CD4-positive, alpha-beta T cell treated with Interferon gamma for 1 hour (primary cell): ENCODE measurements at regions not wholly inside any gene's neighbourhood (a gene's known extent, or its start where the extent isn't known, plus 50 kb on each side); places are given as distances from the start of the nearest gene placed in this dataset.

Experiments
- DNase-seq: peaks from one replicate; pipeline ENCODE4 v3.0.0-alpha.2; 2020

GRCh38 chr1:209249785-209250440 lies 333.6 kb upstream of the CAMK1G start:
- DNase-seq = no peak

DNA sequence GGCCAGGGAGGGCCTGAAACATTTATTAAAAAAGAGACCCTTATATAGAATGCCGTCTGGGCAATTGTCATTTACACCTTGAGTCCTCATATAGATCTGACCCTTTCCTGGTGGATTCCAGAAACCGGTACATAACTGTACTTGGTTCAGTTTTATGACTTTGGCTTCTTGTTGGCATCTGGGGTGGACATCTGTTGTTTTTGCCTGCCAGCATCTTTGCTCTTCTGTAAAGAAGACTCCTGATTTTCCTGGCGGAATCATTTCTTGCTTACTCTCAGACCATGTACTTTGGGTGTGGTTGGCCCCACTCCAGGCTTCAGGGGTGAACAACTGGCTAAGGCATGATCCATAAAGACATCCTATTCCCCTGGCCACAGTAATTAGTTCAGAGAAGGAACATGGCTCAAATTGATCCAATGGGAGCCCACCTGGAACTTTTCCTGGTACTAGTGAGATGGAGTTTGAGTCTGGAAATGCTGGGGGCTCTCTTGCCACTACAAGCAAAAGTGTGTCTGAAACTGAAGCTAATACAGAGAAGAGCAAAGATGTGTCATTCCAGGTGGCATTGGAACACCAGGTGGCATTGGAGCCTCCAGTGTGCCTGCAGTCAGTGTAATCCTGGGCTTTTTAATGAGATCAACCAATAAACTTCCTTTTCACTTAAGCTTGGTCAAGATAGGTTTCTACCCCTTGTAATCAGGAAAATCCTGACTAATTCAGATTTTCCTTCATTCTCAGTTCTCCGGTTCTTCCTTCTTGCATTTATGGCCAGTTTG lies 332.5 kb upstream of the CAMK1G start:
- DNase-seq = no peak

DNA sequence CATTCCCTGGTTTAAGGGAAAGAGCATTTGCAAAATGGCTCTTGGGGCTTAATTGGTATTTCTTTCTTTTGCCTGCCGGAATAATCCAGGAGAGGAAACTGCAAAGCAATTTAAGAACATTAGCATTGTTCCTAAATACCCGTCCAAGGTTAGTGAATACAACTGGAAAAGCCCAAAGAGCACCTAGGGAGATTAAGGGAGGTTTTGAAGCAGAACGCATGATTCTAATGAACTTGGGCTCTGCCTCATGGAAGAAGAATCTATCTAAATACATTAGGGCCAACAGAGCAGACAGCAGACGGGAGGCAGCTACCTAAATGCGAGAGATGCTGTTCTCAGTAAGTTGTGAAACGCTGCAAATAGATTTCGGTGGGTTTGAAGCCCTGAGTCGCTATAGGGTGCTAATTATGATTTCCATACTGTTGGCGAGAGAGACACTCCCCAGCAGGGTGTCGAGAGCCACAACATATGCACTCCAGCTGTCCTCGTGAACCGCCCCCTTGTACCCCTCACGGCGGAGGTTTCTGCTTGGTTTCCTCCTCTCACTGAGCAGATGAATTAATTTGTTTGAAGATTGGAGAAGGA lies 326.7 kb upstream of the CAMK1G start:
- no peak for DNase-seq

- no peak for DNase-seq
Observed at GRCh38 chr1:209257454-209257853, 326.1 kb upstream of the CAMK1G start.

DNA sequence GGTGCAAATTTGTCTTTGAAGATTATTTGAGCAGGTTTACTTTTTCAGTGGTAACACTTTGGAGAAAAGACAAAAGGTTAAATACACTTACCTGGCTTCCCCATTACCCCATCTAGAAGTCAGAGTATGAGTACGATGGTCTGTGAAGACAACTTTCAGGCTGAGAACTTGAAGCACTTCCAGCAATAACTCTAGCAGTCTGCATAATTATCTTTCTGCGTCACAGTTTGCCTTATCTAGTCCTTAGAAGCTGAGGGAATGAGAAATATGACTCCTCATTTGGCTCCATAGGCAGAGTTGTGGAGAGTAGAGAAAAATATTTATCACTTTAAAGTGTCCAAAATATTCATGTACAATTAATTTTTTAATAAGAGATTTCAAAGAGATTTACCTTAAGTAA lies 323.4 kb upstream of the CAMK1G start:
- no peak for DNase-seq

- no peak for DNase-seq
Observed at GRCh38 chr1:209262631-209263030, 320.9 kb upstream of the CAMK1G start.

DNA sequence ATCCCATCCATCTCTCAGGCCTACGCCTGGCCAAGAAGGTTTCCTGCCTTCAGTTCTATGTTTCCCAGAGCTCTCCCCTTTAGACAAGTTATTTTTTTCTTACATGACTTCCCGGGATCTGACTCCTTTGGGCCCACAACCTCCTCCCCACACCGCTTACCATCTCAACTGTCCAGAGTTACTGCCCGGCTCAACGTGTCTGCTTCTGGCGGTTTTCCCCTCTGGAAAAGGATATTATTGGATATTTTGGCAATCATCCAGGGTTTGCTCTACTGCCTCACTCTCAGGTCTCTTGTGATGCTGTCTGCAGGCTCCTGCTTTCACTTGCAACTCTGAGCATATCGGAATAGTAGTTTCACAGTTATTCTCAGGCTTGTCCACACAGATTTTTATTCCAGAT lies 318.2 kb upstream of the CAMK1G start:
- DNase-seq = no peak

DNA sequence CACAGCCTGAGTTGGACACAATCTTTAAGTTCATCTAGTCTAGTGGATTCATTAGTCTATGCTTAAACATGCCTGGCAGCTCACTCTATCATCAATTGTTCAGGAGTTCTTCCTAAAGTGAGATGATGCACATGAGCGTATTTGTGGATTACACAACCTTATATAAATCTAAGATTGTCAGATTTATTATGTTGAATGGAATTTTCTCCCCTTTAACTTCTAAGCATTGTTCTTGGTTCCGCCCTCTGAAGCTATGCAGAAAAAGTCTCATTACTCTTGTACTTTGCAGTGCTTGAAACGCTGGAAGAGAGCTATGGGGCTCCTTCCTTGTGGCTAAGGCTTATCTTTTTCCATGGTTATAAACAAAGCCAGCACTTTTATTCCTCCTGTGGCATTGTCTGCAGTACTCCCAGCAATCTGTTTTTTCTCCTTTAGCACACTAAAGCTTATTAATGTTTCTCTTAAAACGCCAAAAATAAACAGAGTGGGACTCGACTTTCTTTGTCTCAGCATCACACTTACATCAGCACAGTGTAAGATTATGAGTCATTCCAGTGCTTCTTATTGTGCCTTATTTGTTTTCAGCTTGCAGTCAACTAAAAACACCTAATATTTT lies 316.8 kb upstream of the CAMK1G start:
- no peak for DNase-seq

GRCh38 chr1:209267968-209268367 lies 315.5 kb upstream of the CAMK1G start:
- DNase-seq = no peak

DNA sequence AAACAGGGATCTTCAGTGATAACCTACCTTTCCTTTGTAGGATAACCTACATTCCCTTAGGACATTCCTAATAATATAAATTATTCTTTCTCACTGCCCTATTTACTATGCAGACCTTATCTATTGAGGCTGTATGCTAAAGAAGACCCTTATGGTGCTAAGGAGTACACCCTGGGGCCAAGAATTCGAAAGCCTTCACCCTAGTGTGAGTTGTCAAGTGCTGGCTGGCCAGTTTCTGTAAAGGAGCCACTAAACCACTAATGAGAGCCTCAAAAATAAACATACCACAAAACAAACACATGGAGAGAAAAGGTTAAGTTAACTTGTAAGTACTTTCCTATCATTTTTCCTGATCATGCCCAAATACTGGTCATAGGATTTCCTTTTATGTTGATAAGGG lies 315.0 kb upstream of the CAMK1G start:
- DNase-seq = no peak

GRCh38 chr1:209276321-209276720 lies 307.2 kb upstream of the CAMK1G start:
- no peak for DNase-seq

DNA sequence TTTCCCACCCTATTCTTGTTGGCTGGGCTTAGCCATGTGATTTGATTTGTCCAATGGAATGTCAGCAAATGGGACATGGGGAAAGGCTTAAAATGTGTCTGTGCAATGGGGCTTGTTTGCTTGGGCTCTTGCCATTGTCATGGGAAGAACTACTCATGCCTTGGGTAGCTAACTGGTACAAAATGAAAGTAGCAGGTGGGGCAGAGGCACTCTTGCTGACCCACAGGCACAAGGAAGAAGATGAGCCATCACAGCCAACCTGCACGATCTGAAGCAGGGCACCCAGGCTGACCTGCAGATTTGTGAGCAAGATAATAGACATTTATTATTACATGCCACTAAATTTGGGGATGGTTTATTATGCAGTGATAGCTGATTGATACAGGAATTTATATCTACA lies 305.9 kb upstream of the CAMK1G start:
- no peak for DNase-seq

GRCh38 chr1:209291715-209292114 lies 291.8 kb upstream of the CAMK1G start:
- DNase-seq = no peak

GRCh38 chr1:209302779-209303568 lies 280.5 kb upstream of the CAMK1G start:
- DNase-seq = no peak

GRCh38 chr1:209304166-209304565 lies 279.3 kb upstream of the CAMK1G start:
- DNase-seq = no peak

GRCh38 chr1:209305221-209305954 lies 278.1 kb upstream of the CAMK1G start:
- DNase-seq = no peak

DNA sequence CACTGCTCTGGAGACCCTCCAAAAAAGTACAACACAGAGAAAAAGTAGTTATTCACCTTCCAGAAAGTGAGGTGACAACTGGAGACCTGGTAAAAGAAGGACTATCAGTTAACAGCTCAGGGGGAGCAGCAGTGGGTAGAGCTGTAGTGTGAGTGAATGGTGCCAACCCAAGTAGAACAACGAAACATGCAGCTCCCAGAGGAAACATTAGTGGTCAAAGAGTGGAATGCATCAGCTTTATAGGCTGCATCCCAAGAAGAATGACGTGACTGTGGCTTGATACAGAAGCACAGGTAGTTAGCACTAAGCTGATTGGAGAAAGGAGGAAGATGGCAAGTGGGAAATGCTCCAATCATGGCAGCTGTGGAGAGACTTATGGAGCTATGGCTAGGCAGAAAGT lies 275.7 kb upstream of the CAMK1G start:
- DNase-seq = no peak

GRCh38 chr1:209309198-209309597 lies 274.3 kb upstream of the CAMK1G start:
- no peak for DNase-seq

DNA sequence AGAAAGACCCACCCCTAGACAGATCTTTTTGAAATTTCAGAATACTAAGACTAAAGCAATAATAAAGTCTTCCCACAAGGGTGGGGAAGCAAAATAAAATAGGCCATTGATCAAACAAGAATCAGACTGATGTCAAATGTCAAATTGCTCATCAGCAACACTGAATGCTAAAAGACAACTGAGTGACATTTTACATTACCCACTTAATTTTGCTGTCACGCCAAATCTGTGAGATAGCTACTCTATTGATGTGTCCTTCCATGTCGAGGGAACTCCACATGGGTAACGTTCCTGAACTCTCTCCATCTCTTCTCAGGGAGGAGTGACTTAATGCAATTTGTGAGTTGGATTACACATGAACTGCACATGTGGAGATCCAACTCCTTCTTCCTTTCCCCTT lies 271.7 kb upstream of the CAMK1G start:
- DNase-seq = no peak

GRCh38 chr1:209316929-209317328 lies 266.6 kb upstream of the CAMK1G start:
- no peak for DNase-seq

DNA sequence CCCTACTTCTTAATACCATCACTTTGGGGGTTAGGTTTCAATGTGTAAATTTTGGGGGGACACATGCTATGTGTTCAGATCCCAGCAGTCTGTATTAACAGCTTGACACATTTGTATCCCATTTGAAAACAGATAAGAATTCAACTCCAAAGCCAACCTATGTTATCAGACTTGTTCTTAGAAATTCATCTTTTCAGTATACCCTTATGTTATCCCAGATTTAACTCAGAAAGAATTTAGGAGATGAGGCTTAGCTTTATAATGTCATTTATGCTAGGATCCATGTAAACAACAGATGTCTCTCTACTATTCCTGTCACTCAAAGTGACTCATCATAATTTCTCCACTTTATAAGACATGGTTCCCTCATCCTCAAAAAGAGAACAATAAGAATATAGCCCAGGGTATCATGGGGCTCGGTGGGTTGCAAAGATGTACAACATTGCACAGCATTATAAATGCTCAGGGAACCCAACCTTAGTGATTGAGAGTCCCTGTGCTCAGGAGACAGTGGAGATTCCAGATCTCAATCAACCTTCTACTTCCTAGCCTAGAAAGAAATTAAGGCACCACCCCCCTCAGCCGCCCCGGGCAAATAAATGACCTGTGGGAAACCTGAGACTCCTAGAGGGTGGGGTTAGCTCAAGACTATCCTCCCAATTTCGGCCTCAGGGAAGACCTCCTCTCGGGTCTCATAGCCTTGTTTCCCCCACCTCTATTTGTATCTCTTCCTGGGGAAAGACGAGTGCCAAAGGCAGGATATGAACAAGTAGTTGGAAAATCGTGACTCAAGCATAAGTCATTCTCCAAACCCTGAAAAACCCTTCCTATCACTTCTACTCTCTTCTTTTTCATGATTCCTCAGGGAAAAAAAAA lies 265.1 kb upstream of the CAMK1G start:
- DNase-seq = no peak
